ENCODE measurements at regions not wholly inside any gene's neighbourhood (a gene's known extent, or its start where the extent isn't known, plus 50 kb on each side); places are given as distances from the start of the nearest gene placed in this dataset.

- TF ChIP-seq CTCF (IDR thresholded peaks at IDR 0.05) (no peak), EP300 (IDR thresholded peaks at IDR 0.05; ENCODE audit: low read depth) (no peak), POLR2AphosphoS5 (IDR thresholded peaks at IDR 0.05) (no peak), POLR2A (IDR thresholded peaks at IDR 0.05) (no peak)
Observed at GRCh38 chr5:8913522-8913921, 632.4 kb downstream of the SEMA5A start.

Measured in transverse colon (tissue), 4 donors.